ENCODE measurements at regions not wholly inside any gene's neighbourhood (a gene's known extent, or its start where the extent isn't known, plus 50 kb on each side); places are given as distances from the start of the nearest gene placed in this dataset.

GRCh38 chr20:18971121-18971520, 157.5 kb downstream of the SCP2D1 start:
- Histone ChIP-seq H3K9me3 (peaks cover 0 to 6% (median 0%) of the 10 kb centered on the region in 12 donors), H3K27me3 (no peaks in the 10 kb centered on the region), H3K4me1 (peaks cover 0 to 5% (median 0%) of the 10 kb centered on the region in 12 donors), H3K27ac (no peak overlapping the region), H3K36me3 (no peaks in the 10 kb centered on the region), H3K4me3 (no peak overlapping the region)
- TF ChIP-seq CTCF (IDR thresholded peaks at IDR 0.05) (no peak), POLR2A (IDR thresholded peaks at IDR 0.05) (no peak)
- ATAC-seq (no peak), DNase-seq (no peak)
- intact Hi-C loops (cut with DNase I), result no loop called here
- WGBS, 4 donors, result 90 to 94% (median 92%) methylated on average over 5 of the region's 5 CpGs

- H3K27me3 ChIP-seq, result no peaks in the 10 kb centered on the region
- intact Hi-C loops (cut with DNase I), result no loop called here
- no peak for DNase-seq
- H3K36me3 ChIP-seq, result no peaks in the 10 kb centered on the region
- no peak overlapping the region for H3K4me3 ChIP-seq
- no peak for TF ChIP-seq POLR2A (IDR thresholded peaks at IDR 0.05)
- no peak for TF ChIP-seq CTCF (IDR thresholded peaks at IDR 0.05)
- ATAC-seq, result no peak
- 35 to 75% (median 66%) methylated on average over 2 of the region's 2 CpGs for WGBS, 4 donors
- no peak overlapping the region for H3K27ac ChIP-seq
- peaks cover 0 to 5% (median 0%) of the 10 kb centered on the region in 12 donors for H3K4me1 ChIP-seq
- peaks cover 0 to 6% (median 0%) of the 10 kb centered on the region in 12 donors for H3K9me3 ChIP-seq
Measured at GRCh38 chr20:18971574-18971973, 158.0 kb downstream of the SCP2D1 start.

DNA sequence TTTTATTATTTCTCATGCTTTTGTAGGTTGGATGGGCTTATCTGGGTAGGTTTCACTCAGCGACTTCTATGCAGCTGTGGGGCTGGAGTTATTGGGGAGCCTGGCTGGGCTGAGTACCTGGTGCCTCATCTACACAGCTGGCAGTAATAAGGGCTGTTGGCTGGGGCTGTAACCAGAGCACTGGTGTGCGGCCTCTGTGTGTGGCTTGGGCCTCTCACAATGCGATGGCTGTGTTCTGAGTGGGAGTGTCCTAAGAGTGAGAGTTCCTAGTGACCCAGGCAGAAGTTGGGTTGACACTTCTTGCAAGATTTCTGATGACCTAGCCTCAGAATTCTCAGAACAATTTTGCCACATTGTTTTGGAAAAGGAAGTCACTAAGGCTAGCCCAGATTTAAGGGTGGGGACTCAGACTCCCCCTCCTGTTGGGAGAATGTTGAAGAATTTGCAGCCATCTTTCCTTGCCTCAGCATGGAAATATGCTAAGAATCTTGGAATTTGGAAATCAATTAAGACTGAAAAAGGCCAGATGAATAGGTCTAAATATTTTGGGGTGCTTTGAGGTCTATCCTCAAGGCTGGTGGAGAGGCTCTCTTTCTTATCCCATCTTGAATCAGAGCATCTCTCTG, 158.8 kb downstream of the SCP2D1 start:
- no peak for DNase-seq
- Histone ChIP-seq H3K4me3 (no peak overlapping the region), H3K27ac (peak overlapping the region in 1 of 12 donors; percentile 15), H3K4me1 (peaks cover 0 to 5% (median 0%) of the 10 kb centered on the region in 12 donors), H3K36me3 (no peaks in the 10 kb centered on the region), H3K9me3 (peaks cover 0 to 3% (median 0%) of the 10 kb centered on the region in 12 donors), H3K27me3 (no peaks in the 10 kb centered on the region)
- 84 to 96% (median 91%) methylated on average over 2 to 3 of the region's 3 CpGs for WGBS, 4 donors
- intact Hi-C loops (cut with DNase I), result no loop called here
- TF ChIP-seq POLR2A (IDR thresholded peaks at IDR 0.05) (no peak), CTCF (IDR thresholded peaks at IDR 0.05) (no peak)
- ATAC-seq, result no peak

DNA sequence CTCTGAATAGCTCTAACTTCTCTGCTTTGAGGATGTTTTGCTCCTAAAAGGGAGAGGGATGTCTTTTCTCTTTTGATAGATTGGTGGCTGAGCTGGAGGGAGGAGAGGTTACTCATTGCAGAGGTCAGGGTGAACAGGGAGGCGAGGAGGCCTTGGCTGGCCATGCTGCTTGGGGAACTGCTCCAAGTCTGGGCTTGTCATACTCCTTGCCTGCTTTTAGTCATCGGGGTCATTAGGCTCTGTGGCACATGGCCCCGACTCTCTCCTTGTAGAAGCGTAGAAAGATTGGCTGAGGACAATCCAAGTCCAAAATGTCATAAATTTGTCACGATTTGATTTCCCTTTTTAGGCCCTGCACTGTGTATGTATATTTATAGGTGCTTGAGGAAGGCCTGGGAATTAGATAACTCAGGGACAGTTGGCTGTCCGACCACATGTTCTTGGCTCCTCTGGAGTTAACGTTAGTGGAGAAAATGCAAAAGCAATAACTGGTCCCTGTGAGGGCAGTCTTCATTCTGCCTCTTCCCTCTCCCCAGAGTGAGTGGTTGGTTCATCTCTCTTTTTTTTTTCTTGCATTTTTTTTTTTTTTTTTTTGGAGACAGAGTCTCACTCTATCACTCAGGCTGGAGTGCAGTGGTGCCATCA, 160.1 kb downstream of the SCP2D1 start:
- Histone ChIP-seq H3K36me3 (no peaks in the 10 kb centered on the region), H3K27me3 (no peaks in the 10 kb centered on the region), H3K4me1 (peaks cover 0 to 5% (median 0%) of the 10 kb centered on the region in 12 donors), H3K4me3 (no peak overlapping the region), H3K9me3 (no peaks in the 10 kb centered on the region), H3K27ac (peak overlapping the region in 1 of 12 donors; percentile 15)
- ATAC-seq (peak in 3 of 4 donors; percentile 54 to 84 (median 67)), DNase-seq (peak in 2 of 5 donors; percentile 28 to 35)
- intact Hi-C loops (cut with DNase I), result no loop called here
- TF ChIP-seq POLR2A (IDR thresholded peaks at IDR 0.05), result no peak
- TF ChIP-seq CTCF (IDR thresholded peaks at IDR 0.05), result no peak
- 45 to 57% (median 49%) methylated on average over 7 of the region's 7 CpGs for WGBS, 4 donors

All from heart left ventricle (tissue), 16 donors.